Choroid plexus epithelial cell (primary cell): ENCODE measurements at regions not wholly inside any gene's neighbourhood (a gene's known extent, or its start where the extent isn't known, plus 50 kb on each side); places are given as distances from the start of the nearest gene placed in this dataset.

ENCODE experiments used
- DNase-seq: peaks from one replicate; pipeline ENCODE4 v3.0.0-alpha.2; 2010; ENCODE audit warnings: low read depth
- H3K4me3 ChIP-seq: 2 replicates; pipeline ENCODE4 v1.5.1; 2011; ENCODE audit warnings: low read depth, mild to moderate bottlenecking, control low read depth, low read length, moderate library complexity
- CTCF ChIP-seq: conservative IDR thresholded peaks from 2 replicates; pipeline ENCODE4 v1.5.1; 2011; ENCODE audit warnings: low read depth, mild to moderate bottlenecking, control low read depth, inconsistent platforms, low read length, moderate library complexity

GRCh38 chr15:53389271-53390037 lies 370.0 kb downstream of the WDR72 start:
- no peak overlapping the region for H3K4me3 ChIP-seq
- DNase-seq, result no peak
- no peak for TF ChIP-seq CTCF

DNA sequence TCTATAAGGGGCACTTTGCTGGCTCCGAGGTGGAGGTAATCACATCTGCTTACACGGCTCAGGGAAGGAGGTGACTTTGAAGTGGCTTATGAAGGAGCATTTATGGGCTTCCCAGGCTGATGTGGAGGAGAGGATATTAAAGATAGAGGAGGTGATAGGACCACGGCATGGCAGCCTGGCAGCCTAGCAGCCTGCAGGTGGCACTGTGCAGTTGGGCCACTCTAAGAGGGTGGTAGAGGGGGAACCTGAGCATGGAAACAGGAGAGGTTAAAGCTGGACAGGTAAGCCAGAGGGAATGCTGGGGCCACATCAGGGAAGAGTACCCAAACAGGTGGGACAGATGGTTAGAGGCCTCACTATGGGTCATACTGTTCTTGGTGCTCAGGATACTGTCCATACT lies 375.0 kb downstream of the WDR72 start:
- DNase-seq, result no peak
- TF ChIP-seq CTCF, result no peak
- H3K4me3 ChIP-seq, result no peak overlapping the region

DNA sequence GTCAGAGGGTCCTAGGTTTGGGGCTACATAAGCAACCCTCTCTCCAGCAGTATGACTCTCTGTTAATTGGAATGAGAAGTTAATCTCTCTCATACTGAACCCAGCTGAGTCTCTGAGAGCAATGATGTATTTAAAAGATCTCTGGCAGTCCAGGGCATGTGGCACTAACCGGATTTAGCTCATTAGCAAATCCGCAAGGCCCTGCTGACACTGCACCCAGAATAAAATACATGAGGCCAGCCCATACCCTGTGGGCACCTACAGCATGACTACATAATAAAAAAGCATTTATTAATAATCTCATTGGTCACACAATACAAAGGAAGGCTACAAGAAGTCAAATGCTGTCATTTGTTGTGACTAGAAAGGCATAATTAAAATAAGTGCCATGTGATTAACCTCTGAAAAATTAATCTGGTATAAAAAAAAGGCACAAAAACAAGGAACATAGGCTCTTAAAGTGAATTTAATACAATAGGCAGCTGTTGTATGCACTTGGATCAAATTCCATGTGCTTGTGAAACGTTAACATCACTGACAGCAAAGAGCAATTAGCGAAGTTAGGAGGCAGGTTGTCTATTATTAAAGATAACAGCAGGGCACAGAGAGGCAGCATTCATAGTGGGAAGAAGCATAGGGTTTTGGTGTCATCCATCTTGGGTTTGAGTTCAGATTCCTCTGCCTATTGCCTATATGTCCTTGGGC lies 381.2 kb downstream of the WDR72 start:
- no peak overlapping the region for H3K4me3 ChIP-seq
- no peak for DNase-seq
- no peak for TF ChIP-seq CTCF

GRCh38 chr15:53367740-53368139 lies 391.7 kb downstream of the WDR72 start:
- DNase-seq, result no peak
- no peak for TF ChIP-seq CTCF
- H3K4me3 ChIP-seq, result no peak overlapping the region

DNA sequence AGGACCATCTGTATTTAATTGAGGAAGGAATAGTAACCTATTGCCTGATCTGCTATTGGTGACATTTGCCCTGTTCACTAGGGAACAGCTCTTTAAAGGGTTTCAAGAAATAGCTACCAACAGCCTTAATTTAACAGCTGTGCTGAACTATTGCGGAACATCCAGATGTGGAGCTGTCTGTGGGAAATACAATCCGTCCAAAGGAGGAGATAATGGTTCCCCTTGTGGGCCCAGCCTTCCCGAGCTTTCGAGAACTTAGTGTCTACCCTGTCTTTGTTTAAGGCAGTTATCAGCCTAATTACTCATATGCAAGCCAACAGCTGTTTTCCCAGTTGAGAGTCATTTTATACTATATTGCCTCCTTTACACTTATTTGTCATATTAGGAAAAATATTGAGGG lies 398.6 kb downstream of the WDR72 start:
- no peak overlapping the region for H3K4me3 ChIP-seq
- TF ChIP-seq CTCF, result no peak
- no peak for DNase-seq

- TF ChIP-seq CTCF, result no peak
- no peak for DNase-seq
- no peak overlapping the region for H3K4me3 ChIP-seq
These were observed 400.4 kb downstream of the WDR72 start for GRCh38 chr15:53359038-53359437.

GRCh38 chr15:53354874-53355273 lies 404.6 kb downstream of the WDR72 start:
- no peak overlapping the region for H3K4me3 ChIP-seq
- no peak for TF ChIP-seq CTCF
- no peak for DNase-seq
